DOHH2 (cell line): ENCODE measurements at regions not wholly inside any gene's neighbourhood (a gene's known extent, or its start where the extent isn't known, plus 50 kb on each side); places are given as distances from the start of the nearest gene placed in this dataset.

ENCODE experiments used
- H3F3A ChIP-seq: fragments of 200-600 bp; sonication (generic), shearing (Covaris generic); 2 replicates; pipeline ENCODE4 v1.6.0; 2016; ENCODE audit warnings: antibody characterized with exemption, mild to moderate bottlenecking; ENCODE audit not compliant: control insufficient read depth, insufficient read depth
- H3K27ac ChIP-seq: fragments of 200-600 bp; sonication (generic); 2 replicates; pipeline ENCODE4 v1.5.1; 2014; ENCODE audit warnings: low read depth, mild to moderate bottlenecking, low read length, moderate library complexity
- H3K27me3 ChIP-seq: fragments of 200-600 bp; sonication (generic); 2 replicates; pipeline ENCODE4 v1.6.1; 2014; ENCODE audit warnings: mild to moderate bottlenecking, low read length, mixed read lengths; ENCODE audit not compliant: control insufficient read depth
- H3K36me3 ChIP-seq: fragments of 200-600 bp; sonication (generic); 2 replicates; pipeline ENCODE4 v1.6.1; 2014; ENCODE audit warnings: mild to moderate bottlenecking, low read length, moderate library complexity, mixed read lengths; ENCODE audit not compliant: control insufficient read depth
- H3K4me1 ChIP-seq: fragments of 200-600 bp; sonication (generic); 2 replicates; pipeline ENCODE4 v1.6.1; 2014; ENCODE audit warnings: mild to moderate bottlenecking, low read length, mixed read lengths; ENCODE audit not compliant: control insufficient read depth
- H3K4me2 ChIP-seq: fragments of 200-600 bp; sonication (generic); 2 replicates; pipeline ENCODE4 v1.6.0; 2014; ENCODE audit warnings: mild to moderate bottlenecking, low read length, moderate library complexity
- H3K4me3 ChIP-seq: fragments of 200-600 bp; sonication (generic); 2 replicates; pipeline ENCODE4 v1.5.1; 2014; ENCODE audit warnings: mild to moderate bottlenecking, low read length, mixed read lengths
- H3K79me2 ChIP-seq: fragments of 200-600 bp; sonication (generic); 2 replicates; pipeline ENCODE4 v1.6.1; 2014; ENCODE audit warnings: mild to moderate bottlenecking, low read length, mixed read lengths; ENCODE audit not compliant: control insufficient read depth
- H3K9me2 ChIP-seq: fragments of 200-600 bp; sonication (generic); replicated peaks from 2 replicates; pipeline ENCODE4 v1.6.1; 2014; ENCODE audit warnings: mild to moderate bottlenecking, low read length, mixed read lengths; ENCODE audit not compliant: control insufficient read depth
- H3K9me3 ChIP-seq: fragments of 200-600 bp; sonication (generic); 2 replicates; pipeline ENCODE4 v1.6.1; 2014; ENCODE audit warnings: antibody characterized with exemption, low read length, mixed read lengths; ENCODE audit not compliant: control insufficient read depth, insufficient read depth
- H4K20me1 ChIP-seq: fragments of 200-600 bp; sonication (generic); 2 replicates; pipeline ENCODE4 v1.6.0; 2014; ENCODE audit warnings: low read depth, mild to moderate bottlenecking, antibody characterized with exemption, low read length, moderate library complexity; ENCODE audit not compliant: control insufficient read depth, insufficient read depth
- EZH2phosphoT487 ChIP-seq: fragments of 200-600 bp; sonication (generic); IDR thresholded peaks from 2 replicates; pipeline ENCODE4 v1.6.1; 2017; ENCODE audit warnings: borderline replicate concordance, mild to moderate bottlenecking, antibody characterized with exemption, low read length, moderate library complexity, mixed read lengths
- TF ChIP-seq, protein P1 (sequence below): fragments of 200-600 bp; sonication (generic); IDR thresholded peaks from one replicate; pipeline ENCODE4 v1.5.1; 2014; ENCODE audit warnings: antibody characterized with exemption, mild to moderate bottlenecking, low read depth, low read length; ENCODE audit not compliant: poor library complexity, severe bottlenecking

DNA sequence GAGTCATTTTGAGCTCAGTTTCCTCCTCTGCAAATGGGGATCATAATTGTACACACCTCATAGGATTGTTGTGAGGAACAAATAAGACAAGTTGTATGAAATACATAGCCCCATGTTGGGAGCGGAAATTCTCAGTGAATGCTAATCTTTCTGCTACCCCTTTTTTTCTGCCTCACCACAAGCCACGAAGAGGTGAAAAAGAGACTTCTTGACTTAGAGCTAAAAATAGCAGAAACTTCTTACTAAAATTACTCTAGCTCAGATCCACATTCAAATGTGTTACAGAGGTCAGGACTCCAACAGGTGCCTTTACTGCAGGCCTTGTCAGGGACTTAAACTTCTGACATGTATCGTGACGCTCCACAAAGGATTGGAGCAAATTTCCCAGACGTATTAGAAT, 128.5 kb downstream of the MIAT start:
- no peak overlapping the region for H3K27ac ChIP-seq
- H3K4me3 ChIP-seq, result no peak overlapping the region
- no peaks in the 10 kb centered on the region for H3K36me3 ChIP-seq
- TF ChIP-seq EZH2phosphoT487, result no peak
- TF ChIP-seq, protein P1, sequence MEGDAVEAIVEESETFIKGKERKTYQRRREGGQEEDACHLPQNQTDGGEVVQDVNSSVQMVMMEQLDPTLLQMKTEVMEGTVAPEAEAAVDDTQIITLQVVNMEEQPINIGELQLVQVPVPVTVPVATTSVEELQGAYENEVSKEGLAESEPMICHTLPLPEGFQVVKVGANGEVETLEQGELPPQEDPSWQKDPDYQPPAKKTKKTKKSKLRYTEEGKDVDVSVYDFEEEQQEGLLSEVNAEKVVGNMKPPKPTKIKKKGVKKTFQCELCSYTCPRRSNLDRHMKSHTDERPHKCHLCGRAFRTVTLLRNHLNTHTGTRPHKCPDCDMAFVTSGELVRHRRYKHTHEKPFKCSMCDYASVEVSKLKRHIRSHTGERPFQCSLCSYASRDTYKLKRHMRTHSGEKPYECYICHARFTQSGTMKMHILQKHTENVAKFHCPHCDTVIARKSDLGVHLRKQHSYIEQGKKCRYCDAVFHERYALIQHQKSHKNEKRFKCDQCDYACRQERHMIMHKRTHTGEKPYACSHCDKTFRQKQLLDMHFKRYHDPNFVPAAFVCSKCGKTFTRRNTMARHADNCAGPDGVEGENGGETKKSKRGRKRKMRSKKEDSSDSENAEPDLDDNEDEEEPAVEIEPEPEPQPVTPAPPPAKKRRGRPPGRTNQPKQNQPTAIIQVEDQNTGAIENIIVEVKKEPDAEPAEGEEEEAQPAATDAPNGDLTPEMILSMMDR, result no peak
- H3K9me3 ChIP-seq, result no peaks in the 10 kb centered on the region
- H3K27me3 ChIP-seq, result no peaks in the 10 kb centered on the region
- H4K20me1 ChIP-seq, result no peaks in the 10 kb centered on the region
- H3K4me2 ChIP-seq, result peak overlapping the region; percentile 24
- no peaks in the 10 kb centered on the region for H3K9me2 ChIP-seq
- H3K79me2 ChIP-seq, result no peaks in the 10 kb centered on the region
- H3F3A ChIP-seq, result no peaks in the 10 kb centered on the region
- peaks cover 15% of the 10 kb centered on the region for H3K4me1 ChIP-seq

DNA sequence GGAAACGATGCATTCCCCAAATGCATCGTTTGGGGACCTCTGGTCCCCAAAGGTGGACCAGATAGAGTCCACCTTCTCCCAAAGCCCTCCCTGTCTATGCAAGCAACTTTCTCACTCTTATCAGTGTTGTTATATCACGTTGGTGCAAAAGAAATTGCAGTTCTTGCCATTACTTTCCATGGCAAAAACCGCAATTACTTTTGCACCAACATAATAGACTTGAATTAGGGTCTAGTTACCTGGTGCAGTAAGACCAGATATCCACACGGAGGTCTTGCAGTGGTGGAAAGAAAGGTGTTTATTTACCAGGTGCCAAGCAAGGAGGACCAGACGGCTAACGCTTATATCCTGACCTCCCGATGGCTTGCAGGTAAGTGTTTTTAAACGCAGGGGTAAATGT, 129.0 kb downstream of the MIAT start:
- Histone ChIP-seq H3K36me3 (no peaks in the 10 kb centered on the region), H4K20me1 (no peaks in the 10 kb centered on the region), H3K4me1 (peaks cover 15% of the 10 kb centered on the region), H3K4me3 (no peak overlapping the region), H3F3A (no peaks in the 10 kb centered on the region), H3K79me2 (no peaks in the 10 kb centered on the region), H3K27ac (no peak overlapping the region), H3K9me3 (no peaks in the 10 kb centered on the region), H3K4me2 (peak overlapping the region; percentile 24), H3K9me2 (no peaks in the 10 kb centered on the region), H3K27me3 (no peaks in the 10 kb centered on the region)
- TF ChIP-seq, protein P1, result no peak
- no peak for TF ChIP-seq EZH2phosphoT487

DNA sequence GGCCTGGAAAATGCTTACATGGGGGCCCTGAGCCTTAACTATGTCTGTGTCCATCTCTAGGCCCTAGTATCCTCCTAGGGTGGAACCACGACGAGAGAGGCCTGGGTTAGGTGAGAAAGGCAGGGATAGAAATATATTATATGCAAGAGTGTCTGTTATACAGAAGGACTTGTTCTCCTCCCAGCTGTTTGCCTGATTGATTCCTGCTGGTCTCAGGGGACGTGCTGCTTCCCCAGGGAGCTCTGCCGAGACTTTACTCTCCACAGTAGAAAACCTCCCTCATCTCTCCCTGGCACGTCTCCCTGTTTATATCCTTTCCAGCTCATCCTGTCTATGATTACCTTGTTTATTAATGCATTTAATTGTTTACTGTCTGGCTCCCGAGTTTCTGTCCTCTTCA, 132.6 kb downstream of the MIAT start:
- H3K27me3 ChIP-seq, result no peaks in the 10 kb centered on the region
- H3K27ac ChIP-seq, result no peak overlapping the region
- H3K4me3 ChIP-seq, result no peak overlapping the region
- no peaks in the 10 kb centered on the region for H3K9me3 ChIP-seq
- H3F3A ChIP-seq, result no peaks in the 10 kb centered on the region
- peaks cover 15% of the 10 kb centered on the region for H3K4me1 ChIP-seq
- no peaks in the 10 kb centered on the region for H4K20me1 ChIP-seq
- no peaks in the 10 kb centered on the region for H3K9me2 ChIP-seq
- no peaks in the 10 kb centered on the region for H3K79me2 ChIP-seq
- TF ChIP-seq EZH2phosphoT487, result no peak
- TF ChIP-seq, protein P1, result no peak
- no peak overlapping the region for H3K4me2 ChIP-seq
- H3K36me3 ChIP-seq, result no peaks in the 10 kb centered on the region

DNA sequence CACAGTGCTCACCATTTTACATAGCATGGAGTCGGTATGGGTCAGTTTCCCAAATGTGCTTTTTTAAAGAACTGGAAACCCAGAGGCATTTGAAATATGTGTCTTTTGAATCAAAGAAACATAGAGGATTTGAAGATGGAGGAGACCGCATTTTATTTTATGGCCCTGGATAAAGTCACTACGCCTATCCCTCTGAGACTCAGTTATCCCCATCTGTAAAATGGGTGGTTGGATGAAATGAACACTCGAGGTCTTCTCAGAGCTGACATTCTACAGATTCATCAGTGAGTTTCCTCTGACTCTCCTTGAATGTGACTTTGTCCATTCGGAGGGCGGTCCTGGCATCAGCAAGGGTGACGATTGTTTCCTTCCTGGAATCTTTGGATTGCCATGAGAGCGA, 135.1 kb downstream of the MIAT start:
- no peaks in the 10 kb centered on the region for H3F3A ChIP-seq
- H3K4me1 ChIP-seq, result no peaks in the 10 kb centered on the region
- no peaks in the 10 kb centered on the region for H3K36me3 ChIP-seq
- no peaks in the 10 kb centered on the region for H3K9me2 ChIP-seq
- H3K4me3 ChIP-seq, result no peak overlapping the region
- no peak overlapping the region for H3K27ac ChIP-seq
- no peaks in the 10 kb centered on the region for H3K79me2 ChIP-seq
- no peak overlapping the region for H3K4me2 ChIP-seq
- no peaks in the 10 kb centered on the region for H3K9me3 ChIP-seq
- no peak for TF ChIP-seq EZH2phosphoT487
- TF ChIP-seq, protein P1, result no peak
- H3K27me3 ChIP-seq, result no peaks in the 10 kb centered on the region
- no peaks in the 10 kb centered on the region for H4K20me1 ChIP-seq
